ENCODE measurements at regions not wholly inside any gene's neighbourhood (a gene's known extent, or its start where the extent isn't known, plus 50 kb on each side); places are given as distances from the start of the nearest gene placed in this dataset.

- DNase-seq (ENCODE audit: low read depth, low spot score) = peak; percentile 32
- no peak for TF ChIP-seq CTCF (IDR thresholded peaks at IDR 0.05; ENCODE audit: low read depth, low read length)
- Histone ChIP-seq H3K27me3 (ENCODE audit: control insufficient read depth, insufficient read depth, low read length) (peaks cover 2% of the 10 kb centered on the region), H3K4me3 (ENCODE audit: low read depth, low read length) (no peak overlapping the region), H3K27ac (ENCODE audit: low read depth, low read length) (no peak overlapping the region), H3K9me3 (ENCODE audit: control insufficient read depth, insufficient read depth, low read length) (peaks cover under 1% of the 10 kb centered on the region; the same call in 1 of the 2 replicates)
- ChIA-PET CTCF (interaction anchor here (1.2 kb wide), 1 partner anchor 164 kb away, joined by 3 read pairs; no protein-coding TSS in a partner anchor), POLR2A (no interaction called here)
Observed at GRCh38 chr20:40525351-40525750, 163.7 kb downstream of the MAFB start.

DNA sequence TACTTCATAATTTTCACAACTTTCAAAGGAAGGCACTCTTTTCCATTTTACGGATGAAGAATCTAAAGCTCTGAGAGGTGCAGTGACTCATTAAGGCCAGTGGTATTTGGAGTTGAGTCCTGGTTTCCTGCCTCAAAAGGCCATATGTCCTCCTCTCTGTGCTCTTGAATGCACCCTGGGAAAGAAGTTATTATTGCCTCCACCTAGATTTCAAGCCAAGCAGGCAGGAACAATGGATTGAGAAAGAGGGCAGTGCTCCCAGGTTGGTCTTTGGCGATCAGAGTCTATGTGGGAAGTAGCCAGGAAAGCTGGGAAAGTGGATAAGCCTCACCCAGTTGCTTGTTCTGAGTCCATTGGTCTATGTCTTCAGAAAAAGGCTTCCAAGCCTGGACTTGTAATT is 165.0 kb downstream of the MAFB start:
- DNase-seq (ENCODE audit: low read depth, low spot score) = no peak
- CTCF ChIA-PET = no interaction called here
- Histone ChIP-seq H3K4me3 (ENCODE audit: low read depth, low read length) (no peak overlapping the region), H3K27me3 (ENCODE audit: control insufficient read depth, insufficient read depth, low read length) (peaks cover 2% of the 10 kb centered on the region), H3K9me3 (ENCODE audit: control insufficient read depth, insufficient read depth, low read length) (no peaks in the 10 kb centered on the region; the same call in 1 of the 2 replicates), H3K27ac (ENCODE audit: low read depth, low read length) (no peak overlapping the region)
- POLR2A ChIA-PET = no interaction called here
- TF ChIP-seq CTCF (IDR thresholded peaks at IDR 0.05; ENCODE audit: low read depth, low read length) = no peak

DNA sequence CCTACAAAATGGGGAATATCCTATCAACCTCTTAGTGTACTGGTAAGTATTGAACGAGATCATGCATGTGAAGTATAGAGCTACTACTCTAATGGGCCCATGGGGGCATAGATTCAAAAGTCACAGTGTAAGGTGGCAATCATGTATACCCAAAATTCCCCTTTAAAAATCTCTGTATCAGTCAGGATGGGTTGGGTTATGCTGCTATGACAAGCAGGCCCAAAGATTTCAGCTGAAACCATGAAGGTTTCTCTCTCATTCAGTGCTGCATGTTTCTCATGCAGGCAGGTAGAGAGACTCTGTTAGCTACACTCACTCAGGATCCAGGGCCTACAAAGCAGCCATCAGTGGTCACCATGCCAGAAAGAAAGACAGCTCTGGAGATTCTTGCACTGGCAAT is 166.6 kb downstream of the MAFB start:
- Histone ChIP-seq H3K9me3 (ENCODE audit: control insufficient read depth, insufficient read depth, low read length) (no peaks in the 10 kb centered on the region; the same call in 1 of the 2 replicates), H3K27ac (ENCODE audit: low read depth, low read length) (no peak overlapping the region), H3K27me3 (ENCODE audit: control insufficient read depth, insufficient read depth, low read length) (peaks cover 4% of the 10 kb centered on the region), H3K4me3 (ENCODE audit: low read depth, low read length) (no peak overlapping the region)
- no peak for DNase-seq (ENCODE audit: low read depth, low spot score)
- CTCF ChIA-PET = no interaction called here
- POLR2A ChIA-PET = no interaction called here
- TF ChIP-seq CTCF (IDR thresholded peaks at IDR 0.05; ENCODE audit: low read depth, low read length) = no peak

DNA sequence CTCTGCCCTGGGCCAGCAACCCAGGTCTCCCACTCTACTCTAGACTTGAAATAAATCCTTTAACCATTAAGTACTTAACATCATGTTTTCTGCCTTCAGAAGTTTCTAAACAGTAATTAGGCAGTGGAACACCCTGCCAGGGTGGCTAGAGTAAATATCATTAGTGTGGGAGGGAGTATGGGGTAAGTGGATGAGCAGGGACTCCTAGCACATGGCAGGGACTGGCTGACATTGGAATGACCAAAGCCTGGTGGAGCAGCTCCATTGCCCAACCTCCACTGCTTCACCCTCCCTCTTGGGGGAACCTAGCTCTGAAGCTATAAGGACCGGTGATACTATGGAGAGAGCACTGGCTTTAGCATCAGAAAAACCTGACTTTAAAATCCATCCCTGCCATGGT is 167.1 kb downstream of the MAFB start:
- TF ChIP-seq CTCF (IDR thresholded peaks at IDR 0.05; ENCODE audit: low read depth, low read length) = no peak
- ChIA-PET CTCF (no interaction called here), POLR2A (no interaction called here)
- peaks cover 4% of the 10 kb centered on the region for H3K27me3 ChIP-seq (ENCODE audit: control insufficient read depth, insufficient read depth, low read length)
- H3K9me3 ChIP-seq (ENCODE audit: control insufficient read depth, insufficient read depth, low read length) = no peaks in the 10 kb centered on the region; the same call in 1 of the 2 replicates
- DNase-seq (ENCODE audit: low read depth, low spot score) = no peak
- H3K4me3 ChIP-seq (ENCODE audit: low read depth, low read length) = no peak overlapping the region
- H3K27ac ChIP-seq (ENCODE audit: low read depth, low read length) = no peak overlapping the region

DNA sequence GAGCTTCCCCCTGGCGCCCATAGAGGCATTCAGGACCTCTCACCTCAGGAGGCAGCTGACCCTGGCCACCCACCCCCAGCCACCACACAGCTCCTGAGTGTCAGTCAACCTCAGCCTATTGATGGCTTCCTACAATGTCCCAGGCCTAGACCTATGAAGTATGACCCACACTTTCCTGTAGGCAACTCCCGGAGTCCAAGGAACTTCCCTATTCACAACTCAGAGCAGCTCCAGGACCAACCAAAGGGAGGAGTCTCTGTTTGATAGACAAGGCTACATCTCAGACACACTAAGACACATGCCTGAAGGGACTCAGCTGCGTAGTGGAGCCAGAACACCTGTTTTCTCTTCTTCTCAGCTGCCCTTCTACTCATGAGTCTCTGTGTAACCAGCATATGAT is 169.1 kb downstream of the MAFB start:
- TF ChIP-seq CTCF (IDR thresholded peaks at IDR 0.05; ENCODE audit: low read depth, low read length) = no peak
- ChIA-PET CTCF (no interaction called here), POLR2A (no interaction called here)
- no peaks in the 10 kb centered on the region; the same call in 1 of the 2 replicates for H3K9me3 ChIP-seq (ENCODE audit: control insufficient read depth, insufficient read depth, low read length)
- H3K27me3 ChIP-seq (ENCODE audit: control insufficient read depth, insufficient read depth, low read length) = peaks cover 4% of the 10 kb centered on the region
- no peak for DNase-seq (ENCODE audit: low read depth, low spot score)
- H3K4me3 ChIP-seq (ENCODE audit: low read depth, low read length) = no peak overlapping the region
- H3K27ac ChIP-seq (ENCODE audit: low read depth, low read length) = no peak overlapping the region

Measured in AG04450 (cell line).